Stimulated activated effector memory CD8-positive, alpha-beta T cell treated with anti-CD3 and anti-CD28 coated beads, Interleukin-12 subunit alpha, Interleukin-12 subunit beta, amount 100 ng/mL, for 72 hours (primary cell): ENCODE measurements at regions not wholly inside any gene's neighbourhood (a gene's known extent, or its start where the extent isn't known, plus 50 kb on each side); places are given as distances from the start of the nearest gene placed in this dataset.

Source experiments
- ATAC-seq: fragments of 150-1000 bp; cut with Tn5 transposase; 2 replicates; pipeline ENCODE4 v1.10.0; 2021
- DNase-seq, 2 donors: peaks; one replicate each; pipeline ENCODE4 v3.0.0; 2021 to 2022; ENCODE audit warnings: low spot score in 2 of 2
- H3K27ac Mint-ChIP-seq: one replicate; pipeline ENCODE4 v1.8.0; 2022; ENCODE audit warnings: mild to moderate bottlenecking, mixed read lengths
- H3K36me3 Mint-ChIP-seq: one replicate; pipeline ENCODE4 v1.8.0; 2022; ENCODE audit warnings: mild to moderate bottlenecking, mixed read lengths
- H3K4me1 Mint-ChIP-seq: one replicate; pipeline ENCODE4 v1.8.0; 2022; ENCODE audit warnings: mixed read lengths
- H3K4me3 Mint-ChIP-seq: one replicate; pipeline ENCODE4 v1.8.0; 2022; ENCODE audit warnings: mild to moderate bottlenecking, mixed read lengths
- H3K9me3 Mint-ChIP-seq: one replicate; pipeline ENCODE4 v1.8.0; 2022; ENCODE audit warnings: mixed read lengths

DNA sequence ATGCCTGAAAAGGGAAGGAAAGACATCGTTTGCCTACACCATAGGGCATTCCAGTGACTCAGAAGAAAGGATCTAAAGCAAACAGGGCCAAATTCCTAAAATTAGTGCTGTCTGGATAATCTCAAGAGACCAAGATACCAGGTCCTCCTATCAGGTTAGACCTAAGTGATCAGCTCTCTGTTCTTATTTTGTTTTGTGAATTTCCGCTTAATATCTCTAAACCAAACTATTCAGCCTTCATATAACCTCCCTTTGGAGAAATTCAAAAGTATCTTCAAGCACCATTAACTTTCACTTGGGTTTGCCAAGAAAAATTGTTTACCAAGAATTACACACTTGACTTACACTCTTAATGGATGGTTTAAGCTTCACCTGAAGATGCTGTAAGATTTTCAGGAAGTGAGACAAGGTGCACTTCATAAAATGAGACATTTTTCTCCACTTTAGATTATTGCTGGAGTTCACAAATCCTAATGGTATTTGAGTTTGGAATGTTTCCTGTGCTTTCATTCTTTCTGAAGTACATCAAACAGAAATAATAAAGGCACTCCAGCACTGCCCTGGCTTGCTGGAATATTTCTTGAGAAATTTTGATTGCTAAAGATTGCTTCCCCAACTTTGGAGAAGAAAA is 376.1 kb downstream of the LMO7 start:
- Mint-ChIP-seq H3K36me3 (no peaks in the 10 kb centered on the region), H3K27ac (no peak overlapping the region), H3K4me1 (no peaks in the 10 kb centered on the region), H3K4me3 (no peak overlapping the region), H3K9me3 (no peaks in the 10 kb centered on the region)
- no peak for DNase-seq
- no peak for ATAC-seq

DNA sequence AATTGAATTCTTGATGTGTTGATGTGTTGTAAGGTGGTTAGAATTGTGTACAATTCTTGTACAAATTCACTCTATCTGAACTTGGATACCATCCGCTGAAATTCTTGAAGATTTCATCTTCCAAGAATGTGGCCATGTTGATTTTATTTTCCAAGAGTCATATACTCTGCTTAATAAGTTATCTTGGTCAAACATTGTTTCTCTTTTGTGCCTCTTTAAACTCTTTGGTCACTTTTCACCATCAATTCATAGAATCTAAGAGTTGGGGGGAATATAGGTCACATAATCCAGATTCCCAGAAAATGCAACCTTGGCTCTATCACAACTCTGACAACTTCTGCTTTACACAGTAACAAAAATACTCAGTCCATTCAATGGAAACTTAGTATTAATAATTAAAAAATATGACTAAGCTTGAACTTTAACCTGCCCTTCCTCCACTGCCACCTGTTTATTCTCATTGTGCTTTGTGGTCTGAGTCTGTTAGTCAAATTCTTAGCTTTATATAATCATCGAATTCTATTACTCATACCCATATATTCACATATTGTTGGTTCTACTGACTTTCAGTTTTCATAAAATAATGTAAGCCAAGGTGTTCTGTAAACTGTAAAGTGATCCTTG is 373.2 kb downstream of the LMO7 start:
- no peaks in the 10 kb centered on the region for H3K9me3 Mint-ChIP-seq
- H3K27ac Mint-ChIP-seq, result no peak overlapping the region
- H3K36me3 Mint-ChIP-seq, result no peaks in the 10 kb centered on the region
- no peak for DNase-seq
- H3K4me1 Mint-ChIP-seq, result no peaks in the 10 kb centered on the region
- no peak for ATAC-seq
- no peak overlapping the region for H3K4me3 Mint-ChIP-seq

DNA sequence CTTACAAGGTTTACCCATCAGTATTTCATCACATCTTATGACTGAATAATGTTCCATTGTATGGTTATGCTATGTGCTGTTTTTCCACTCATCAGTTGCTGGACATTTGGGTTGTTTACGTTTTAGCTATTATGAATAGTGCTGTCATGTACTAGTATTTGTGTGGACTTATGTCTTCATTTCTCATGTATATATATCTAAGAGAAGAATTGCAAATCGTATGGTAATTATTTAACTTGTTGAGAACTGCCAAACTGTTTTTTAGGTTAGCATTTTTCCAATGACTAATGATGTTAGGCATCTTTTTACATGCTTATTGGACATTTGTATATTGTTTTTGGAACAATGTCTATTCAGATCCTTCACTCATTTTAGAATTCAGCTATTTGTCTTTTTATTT is 368.3 kb downstream of the LMO7 start:
- H3K4me3 Mint-ChIP-seq, result no peak overlapping the region
- H3K4me1 Mint-ChIP-seq, result no peaks in the 10 kb centered on the region
- H3K27ac Mint-ChIP-seq, result no peak overlapping the region
- DNase-seq (no peak), ATAC-seq (no peak)
- no peaks in the 10 kb centered on the region for H3K36me3 Mint-ChIP-seq
- H3K9me3 Mint-ChIP-seq, result no peaks in the 10 kb centered on the region

DNA sequence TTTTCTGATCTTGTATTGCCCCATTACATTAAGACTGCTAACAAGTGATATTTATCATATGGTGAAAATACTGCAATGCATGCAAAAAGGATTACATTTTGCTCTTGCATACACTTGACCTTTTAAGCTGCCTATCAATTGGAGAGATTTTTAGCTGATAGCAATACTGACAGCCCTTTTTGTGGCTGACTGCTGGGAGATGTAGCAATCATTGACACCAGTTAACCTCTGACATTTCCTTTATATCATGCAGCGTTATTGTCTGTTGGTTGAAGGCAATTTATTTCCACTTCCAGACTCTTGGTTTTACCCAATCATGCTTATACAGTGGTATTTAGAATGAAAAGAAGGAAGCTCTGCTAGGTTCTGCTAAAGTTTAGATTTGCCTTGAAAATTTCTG is 364.0 kb downstream of the LMO7 start:
- Mint-ChIP-seq H3K4me1 (no peaks in the 10 kb centered on the region), H3K9me3 (no peaks in the 10 kb centered on the region), H3K4me3 (no peak overlapping the region), H3K36me3 (no peaks in the 10 kb centered on the region), H3K27ac (no peak overlapping the region)
- ATAC-seq (no peak), DNase-seq (no peak)

DNA sequence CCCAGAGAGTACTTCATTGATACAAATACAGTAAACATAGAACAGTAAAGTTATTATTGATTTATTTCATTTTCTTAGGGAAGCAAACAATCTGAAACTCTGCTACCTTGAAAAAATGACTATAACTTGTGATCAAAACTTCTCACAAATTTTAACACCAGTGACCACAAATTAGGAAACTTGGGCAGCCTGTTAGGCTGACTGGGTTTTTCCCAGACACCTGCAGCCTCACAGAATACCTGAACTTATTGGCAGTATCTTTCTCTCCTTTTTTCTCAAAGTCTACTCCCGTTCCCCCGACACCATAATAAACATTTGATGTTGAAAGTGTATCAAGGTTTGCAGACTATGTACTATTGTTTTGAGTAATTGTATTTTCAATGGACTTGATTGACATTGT is 360.5 kb downstream of the LMO7 start:
- ATAC-seq, result no peak
- H3K9me3 Mint-ChIP-seq, result no peaks in the 10 kb centered on the region
- H3K4me1 Mint-ChIP-seq, result no peaks in the 10 kb centered on the region
- H3K27ac Mint-ChIP-seq, result no peak overlapping the region
- H3K4me3 Mint-ChIP-seq, result no peak overlapping the region
- DNase-seq, result no peak
- no peaks in the 10 kb centered on the region for H3K36me3 Mint-ChIP-seq

DNA sequence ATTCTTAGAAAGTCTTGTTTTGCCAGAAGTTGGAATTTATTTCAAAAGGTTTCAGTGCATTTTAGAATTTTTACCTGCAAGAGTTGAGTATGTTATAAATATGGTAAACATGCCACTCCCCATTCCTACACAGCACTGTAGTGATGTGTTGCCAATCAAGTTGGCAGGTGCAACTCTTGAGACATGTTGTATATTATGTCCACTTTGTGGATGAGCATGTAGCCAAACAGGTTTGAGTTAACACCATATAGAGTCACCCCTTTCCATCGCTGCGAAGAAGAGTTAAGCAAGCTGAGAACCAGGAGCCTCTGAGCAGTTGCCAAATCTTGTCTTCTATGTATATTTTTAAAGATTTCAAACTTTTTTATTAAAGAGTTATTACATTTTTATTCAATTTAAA is 359.8 kb downstream of the LMO7 start:
- H3K36me3 Mint-ChIP-seq, result no peaks in the 10 kb centered on the region
- H3K4me1 Mint-ChIP-seq, result no peaks in the 10 kb centered on the region

DNA sequence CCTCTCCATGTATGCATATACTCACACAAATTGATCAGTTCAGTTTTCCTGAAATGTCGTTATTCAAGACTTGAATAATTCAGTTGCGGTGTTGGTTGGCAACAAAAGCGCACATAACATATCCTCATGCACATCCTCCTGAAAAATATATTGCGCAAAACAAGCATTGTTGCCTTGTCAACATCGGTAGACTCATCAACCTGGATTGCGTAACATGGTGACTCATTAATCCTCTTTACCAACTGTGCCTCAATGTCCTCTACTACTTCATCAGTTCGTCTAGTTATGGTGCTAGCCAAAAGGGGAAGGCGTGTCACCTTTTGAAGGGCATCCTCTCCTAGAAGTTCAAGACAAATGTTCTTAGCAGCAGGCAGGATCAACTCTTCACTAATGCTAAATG is 357.7 kb downstream of the LMO7 start:
- ATAC-seq, result no peak
- H3K4me3 Mint-ChIP-seq, result no peak overlapping the region
- H3K9me3 Mint-ChIP-seq, result peaks cover 2% of the 10 kb centered on the region
- no peaks in the 10 kb centered on the region for H3K4me1 Mint-ChIP-seq
- no peak overlapping the region for H3K27ac Mint-ChIP-seq
- no peaks in the 10 kb centered on the region for H3K36me3 Mint-ChIP-seq
- no peak for DNase-seq

More for the DNA sequence above, 359.8 kb downstream of the LMO7 start:
- DNase-seq (no peak), ATAC-seq (no peak)
- no peak overlapping the region for H3K4me3 Mint-ChIP-seq
- H3K27ac Mint-ChIP-seq, result no peak overlapping the region
- H3K9me3 Mint-ChIP-seq, result no peaks in the 10 kb centered on the region

DNA sequence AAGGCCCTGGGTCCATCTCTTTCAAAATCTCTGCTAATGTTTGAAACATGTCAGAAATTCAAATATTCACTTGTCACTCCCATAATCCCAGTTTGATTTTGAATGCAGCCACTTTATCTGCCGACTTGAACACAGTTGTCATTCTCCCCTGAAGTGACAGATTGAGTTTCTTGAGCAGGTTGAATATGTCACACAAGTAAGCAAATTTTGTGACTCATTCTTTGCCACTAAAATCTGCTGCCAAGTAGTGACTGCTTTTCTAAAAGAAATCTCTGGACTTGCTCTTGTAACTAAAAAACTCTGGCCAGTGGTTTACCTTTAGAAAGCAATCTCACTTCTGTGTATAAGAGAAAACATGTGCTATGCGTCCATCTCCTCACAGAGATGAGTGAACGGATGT is 357.1 kb downstream of the LMO7 start:
- no peak overlapping the region for H3K4me3 Mint-ChIP-seq
- H3K9me3 Mint-ChIP-seq, result peaks cover 2% of the 10 kb centered on the region
- DNase-seq (no peak), ATAC-seq (no peak)
- H3K27ac Mint-ChIP-seq, result no peak overlapping the region
- no peaks in the 10 kb centered on the region for H3K4me1 Mint-ChIP-seq
- no peaks in the 10 kb centered on the region for H3K36me3 Mint-ChIP-seq

DNA sequence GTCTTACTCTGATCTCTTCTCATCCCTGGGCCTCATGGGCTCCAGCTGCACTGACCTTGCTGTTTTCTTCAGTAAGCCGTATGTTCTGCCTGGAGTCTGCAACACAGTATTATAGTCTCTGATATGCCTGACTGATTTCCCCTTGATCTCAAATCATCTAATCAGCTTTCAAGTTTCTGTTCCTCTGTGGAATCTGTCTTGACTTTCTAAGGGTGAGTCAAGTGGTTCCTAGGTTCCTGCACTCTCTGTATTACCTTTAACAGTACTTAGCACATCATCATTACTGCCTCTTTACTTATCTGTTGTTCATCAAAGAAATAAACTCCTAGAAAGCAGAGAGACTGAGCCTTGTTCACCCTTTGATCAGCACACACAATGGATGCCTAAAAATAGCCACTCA is 350.7 kb downstream of the LMO7 start:
- Mint-ChIP-seq H3K4me1 (no peaks in the 10 kb centered on the region), H3K4me3 (no peak overlapping the region), H3K27ac (no peak overlapping the region), H3K36me3 (no peaks in the 10 kb centered on the region), H3K9me3 (peaks cover 7% of the 10 kb centered on the region)
- ATAC-seq, result no peak
- no peak for DNase-seq

DNA sequence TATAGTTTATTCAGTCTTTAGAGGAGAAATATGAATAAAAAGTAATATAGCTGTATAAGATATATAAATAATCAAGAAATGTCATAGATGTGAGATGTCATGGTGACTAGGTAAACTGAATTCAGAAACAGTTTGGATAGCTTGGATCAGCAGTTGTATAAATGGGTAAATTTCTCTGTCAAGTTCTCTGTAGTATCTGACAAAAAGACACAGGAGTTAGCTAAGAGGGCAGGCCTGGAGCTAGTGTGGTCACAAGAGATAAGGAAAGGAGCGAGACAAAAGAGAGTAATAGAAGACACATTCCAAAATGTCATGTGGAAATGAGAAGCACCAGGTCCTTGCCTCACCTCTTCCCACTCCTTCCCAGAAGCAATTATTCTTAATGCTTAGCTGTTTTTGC is 349.0 kb downstream of the LMO7 start:
- ATAC-seq (no peak), DNase-seq (no peak)
- Mint-ChIP-seq H3K36me3 (no peaks in the 10 kb centered on the region), H3K9me3 (peaks cover 5% of the 10 kb centered on the region), H3K27ac (no peak overlapping the region), H3K4me3 (no peak overlapping the region), H3K4me1 (no peaks in the 10 kb centered on the region)

DNA sequence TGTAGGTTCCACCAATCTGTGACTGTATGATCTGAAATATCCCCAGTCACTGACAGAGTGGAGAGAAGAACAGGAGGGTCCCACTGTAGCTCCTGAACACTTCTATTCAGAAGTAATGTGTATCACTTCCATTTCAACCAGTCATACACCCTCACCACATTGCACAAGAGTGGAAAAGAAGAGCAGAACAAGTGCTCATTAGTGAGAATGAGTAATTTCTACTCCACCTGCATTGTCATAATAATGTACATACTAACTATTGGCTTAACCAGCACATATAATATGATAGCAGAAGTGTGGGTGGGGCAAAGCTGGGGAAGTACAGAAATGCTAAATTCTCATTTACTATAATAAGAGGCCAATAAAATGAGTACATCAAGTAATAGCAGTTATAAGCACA is 342.7 kb downstream of the LMO7 start:
- H3K4me3 Mint-ChIP-seq, result no peak overlapping the region
- DNase-seq, result no peak
- ATAC-seq, result no peak
- H3K27ac Mint-ChIP-seq, result no peak overlapping the region
- H3K9me3 Mint-ChIP-seq, result no peaks in the 10 kb centered on the region
- H3K4me1 Mint-ChIP-seq, result no peaks in the 10 kb centered on the region
- no peaks in the 10 kb centered on the region for H3K36me3 Mint-ChIP-seq

DNA sequence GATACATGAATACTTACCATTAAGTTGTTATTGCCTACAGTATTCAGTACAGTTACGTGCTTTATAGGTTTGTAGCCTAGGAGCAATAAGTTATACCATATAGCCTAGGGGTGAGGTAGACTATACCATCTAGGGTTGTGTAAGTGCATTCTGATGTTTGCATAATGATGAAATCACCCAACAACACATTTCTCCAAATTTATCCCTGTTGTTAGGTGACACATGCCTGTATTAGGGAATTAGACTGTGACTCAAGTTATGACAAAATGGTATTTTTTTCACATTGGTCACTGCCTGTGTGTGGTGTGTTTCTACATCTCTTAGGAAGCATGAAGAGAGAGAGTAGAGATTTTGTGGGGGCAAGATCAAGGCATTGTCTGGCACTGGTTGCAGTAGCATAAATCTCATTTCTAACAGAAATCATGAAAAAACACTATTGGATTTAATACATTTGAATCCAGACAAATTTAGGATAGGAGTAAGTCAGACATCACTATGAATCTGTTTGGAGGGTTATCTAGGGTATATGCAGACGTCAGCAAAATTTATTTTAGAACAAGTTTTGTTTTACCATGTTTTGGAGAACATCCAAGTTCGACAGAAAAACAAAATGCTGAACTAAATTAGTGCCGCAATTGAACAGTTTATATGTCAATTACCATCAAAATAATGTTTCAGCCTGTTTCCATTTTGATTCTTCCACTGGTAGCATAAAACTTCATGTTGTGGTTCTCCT is 332.1 kb downstream of the LMO7 start:
- no peak overlapping the region for H3K27ac Mint-ChIP-seq
- no peaks in the 10 kb centered on the region for H3K9me3 Mint-ChIP-seq
- ATAC-seq (no peak), DNase-seq (no peak)
- H3K4me1 Mint-ChIP-seq, result no peaks in the 10 kb centered on the region
- H3K36me3 Mint-ChIP-seq, result no peaks in the 10 kb centered on the region
- H3K4me3 Mint-ChIP-seq, result no peak overlapping the region

DNA sequence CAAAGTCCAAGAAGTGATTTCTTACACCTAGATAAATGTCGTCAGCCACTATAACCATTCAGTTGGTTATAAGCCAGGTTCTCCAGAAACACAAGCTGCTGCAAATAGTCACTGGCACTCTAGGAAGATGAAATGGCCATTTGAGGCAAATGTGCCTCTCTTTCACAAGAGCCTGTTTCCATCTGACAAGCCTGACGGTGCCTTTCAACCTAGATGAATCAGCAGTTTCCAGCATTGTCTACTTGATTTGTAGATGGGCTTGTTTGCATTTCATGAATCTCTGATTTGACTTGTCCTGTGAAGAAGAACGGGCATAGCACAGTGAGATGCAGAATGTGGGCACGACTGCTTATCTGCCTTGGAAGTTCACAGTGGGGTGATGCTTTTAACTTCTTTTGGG is 327.2 kb downstream of the LMO7 start:
- DNase-seq (no peak), ATAC-seq (no peak)
- no peak overlapping the region for H3K4me3 Mint-ChIP-seq
- no peak overlapping the region for H3K27ac Mint-ChIP-seq
- no peaks in the 10 kb centered on the region for H3K4me1 Mint-ChIP-seq
- H3K36me3 Mint-ChIP-seq, result no peaks in the 10 kb centered on the region
- peaks cover 3% of the 10 kb centered on the region for H3K9me3 Mint-ChIP-seq

DNA sequence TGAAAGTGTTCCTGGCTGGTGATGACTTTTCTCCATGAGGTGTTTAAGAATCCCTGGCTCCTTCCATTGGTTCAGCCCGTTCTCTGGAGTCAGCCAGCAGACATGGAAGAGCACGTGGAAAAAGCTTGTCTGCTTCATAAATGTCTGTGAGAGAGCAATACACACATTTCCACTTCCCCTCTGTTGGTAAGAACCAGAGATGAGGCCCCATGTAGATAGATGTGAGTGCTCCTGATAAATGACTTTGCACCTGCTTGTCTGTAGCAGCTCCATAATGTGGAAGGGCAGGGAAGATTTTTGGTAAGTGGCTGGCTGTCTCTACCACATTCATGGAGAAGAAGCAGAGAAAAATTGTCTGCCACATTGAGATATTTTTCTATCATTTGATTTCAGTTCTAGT is 325.8 kb downstream of the LMO7 start:
- Mint-ChIP-seq H3K4me1 (no peaks in the 10 kb centered on the region), H3K4me3 (no peak overlapping the region), H3K36me3 (no peaks in the 10 kb centered on the region), H3K9me3 (peaks cover 3% of the 10 kb centered on the region), H3K27ac (no peak overlapping the region)
- DNase-seq (no peak), ATAC-seq (no peak)

DNA sequence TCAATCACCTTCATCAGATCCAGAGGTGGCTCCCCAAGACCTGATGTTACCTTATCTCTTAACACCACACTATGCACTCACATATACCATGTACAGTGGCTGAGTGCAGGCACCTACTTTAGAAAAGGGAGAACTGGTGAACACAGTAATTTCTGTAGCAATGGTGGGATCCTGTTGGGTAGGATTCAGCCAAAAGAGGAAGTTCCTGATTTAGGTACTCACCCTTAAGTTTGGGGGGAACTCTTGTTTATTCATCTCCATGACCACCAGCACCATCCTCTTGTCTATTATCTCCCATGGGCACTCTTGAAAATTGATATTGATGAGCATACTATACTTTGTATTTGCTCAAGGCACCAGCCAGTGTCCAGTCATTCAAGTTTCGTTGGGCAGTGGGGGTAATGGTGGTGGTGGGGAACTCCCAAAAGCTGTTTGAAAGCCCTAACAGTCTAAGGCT is 324.4 kb downstream of the LMO7 start:
- H3K9me3 Mint-ChIP-seq, result peaks cover 3% of the 10 kb centered on the region
- H3K4me3 Mint-ChIP-seq, result no peak overlapping the region
- ATAC-seq (no peak), DNase-seq (no peak)
- H3K27ac Mint-ChIP-seq, result no peak overlapping the region
- no peaks in the 10 kb centered on the region for H3K36me3 Mint-ChIP-seq
- no peaks in the 10 kb centered on the region for H3K4me1 Mint-ChIP-seq

DNA sequence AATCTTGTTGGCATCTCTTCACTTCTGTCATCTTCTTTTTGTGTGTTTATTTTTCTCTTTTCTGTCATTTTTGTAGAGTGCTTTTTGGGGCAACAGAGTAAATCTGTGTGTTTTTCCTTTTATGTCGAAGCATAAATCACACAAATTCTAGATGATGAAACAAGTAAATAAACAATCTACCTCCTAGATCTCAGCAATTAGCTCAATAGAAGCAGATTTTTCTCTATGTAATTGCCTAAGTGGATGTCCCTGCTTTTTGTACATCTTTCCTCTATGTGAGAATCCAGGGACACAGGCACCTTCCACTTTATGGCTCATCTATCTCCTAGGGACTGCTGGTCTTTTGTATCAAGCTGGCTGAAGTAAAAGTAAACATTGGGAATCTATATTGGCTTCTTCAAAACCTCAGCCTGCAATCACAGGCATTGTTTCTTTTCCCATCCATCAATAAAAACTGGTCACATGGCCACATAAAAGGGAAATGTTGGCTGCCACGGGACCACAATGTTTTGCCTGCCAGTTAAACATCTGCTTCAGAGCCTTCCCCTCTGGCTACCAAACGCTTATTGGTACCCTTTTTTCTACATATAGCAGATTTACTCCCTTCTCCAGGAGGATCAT is 323.8 kb downstream of the LMO7 start:
- DNase-seq (no peak), ATAC-seq (no peak)
- H3K4me1 Mint-ChIP-seq, result no peaks in the 10 kb centered on the region
- H3K27ac Mint-ChIP-seq, result no peak overlapping the region
- no peak overlapping the region for H3K4me3 Mint-ChIP-seq
- peaks cover 3% of the 10 kb centered on the region for H3K9me3 Mint-ChIP-seq
- no peaks in the 10 kb centered on the region for H3K36me3 Mint-ChIP-seq
